DMS153 (cell line): ENCODE measurements at regions not wholly inside any gene's neighbourhood (a gene's known extent, or its start where the extent isn't known, plus 50 kb on each side); places are given as distances from the start of the nearest gene placed in this dataset.

Experiments used
- DNase-seq: peaks from one replicate; lab custom pipeline; 2025; lab: John Stamatoyannopoulos, UW

DNA sequence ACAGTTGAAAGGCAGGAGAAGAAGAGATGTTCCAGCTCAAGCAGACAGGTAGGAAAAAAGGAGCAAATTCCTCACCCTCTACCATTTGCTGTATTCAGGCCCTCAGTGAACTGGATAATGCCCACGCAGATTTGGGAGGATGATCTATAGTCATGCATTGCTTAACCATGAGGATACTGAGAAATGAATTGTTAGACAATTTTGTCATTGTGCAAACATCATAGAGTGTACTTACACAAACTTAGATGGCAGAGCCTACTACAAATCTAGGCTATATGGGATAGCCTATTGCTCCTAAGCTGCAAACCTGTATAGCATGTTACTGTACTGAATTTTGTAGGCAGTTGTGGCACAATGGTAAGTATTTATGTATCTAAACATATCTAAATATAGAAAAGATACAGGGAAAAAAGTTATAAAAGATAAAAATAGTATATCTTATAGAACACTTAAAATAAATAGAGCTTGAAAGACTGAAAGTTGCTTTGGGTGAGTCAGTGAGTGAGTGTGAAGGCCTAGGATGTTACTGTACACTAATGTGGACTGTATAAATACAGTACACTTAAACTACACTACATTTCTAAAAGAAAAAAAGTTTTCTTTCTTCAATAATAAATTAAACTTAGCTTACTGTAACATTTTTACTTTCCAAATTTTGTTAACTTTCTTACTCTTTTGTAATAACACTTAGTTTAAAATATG lies 672.3 kb downstream of the UTRN start:
- DNase-seq, result no peak

DNA sequence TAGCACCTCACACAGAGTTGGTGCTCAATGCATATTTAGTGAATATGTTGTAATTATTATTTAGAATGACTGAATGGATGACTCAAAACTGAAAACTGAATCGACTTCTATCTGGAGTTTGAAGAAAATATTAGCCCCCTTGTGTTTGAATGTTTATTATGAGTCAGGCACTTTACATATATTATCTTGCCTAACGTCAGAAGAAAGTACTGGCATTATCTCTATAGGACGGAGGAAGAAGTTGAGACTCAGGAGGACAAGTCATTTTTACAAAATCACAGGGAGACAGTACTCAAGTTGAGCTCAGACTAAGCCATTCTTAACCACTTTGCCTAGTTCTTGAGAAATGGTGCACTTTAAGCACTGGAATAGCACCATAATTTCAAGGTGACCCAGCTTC lies 684.0 kb downstream of the UTRN start:
- DNase-seq, result no peak

DNA sequence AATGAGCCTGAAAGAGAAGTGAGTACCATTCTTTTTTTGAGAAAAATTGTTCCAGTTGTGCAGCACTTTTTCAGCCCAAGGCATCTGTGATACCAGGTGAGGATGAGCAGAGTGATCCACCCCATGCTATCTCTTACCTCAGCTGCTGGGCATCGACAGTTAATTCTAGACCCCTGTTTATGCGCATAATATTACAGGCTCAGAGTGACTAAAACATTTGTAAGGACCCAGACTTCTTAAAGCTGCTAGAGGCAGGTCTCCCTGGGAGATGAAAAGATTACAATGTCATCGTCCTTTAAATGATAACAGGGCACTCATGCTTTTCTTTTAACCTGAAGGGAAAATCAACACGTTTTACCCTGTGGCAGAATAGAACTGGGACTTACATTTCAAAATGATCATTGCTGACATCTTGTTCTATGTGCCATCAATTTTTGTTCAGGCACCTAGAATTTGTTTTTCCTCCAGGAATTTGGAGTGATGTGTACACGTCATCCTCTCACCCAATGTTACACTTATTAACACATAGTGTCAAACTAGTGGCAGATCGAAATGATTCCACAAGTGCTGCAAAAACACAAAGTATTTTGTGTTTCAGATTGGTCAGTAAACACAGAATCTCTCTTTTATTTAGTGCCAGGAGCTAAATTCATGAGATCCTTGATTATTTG lies 684.6 kb downstream of the UTRN start:
- no peak for DNase-seq

DNA sequence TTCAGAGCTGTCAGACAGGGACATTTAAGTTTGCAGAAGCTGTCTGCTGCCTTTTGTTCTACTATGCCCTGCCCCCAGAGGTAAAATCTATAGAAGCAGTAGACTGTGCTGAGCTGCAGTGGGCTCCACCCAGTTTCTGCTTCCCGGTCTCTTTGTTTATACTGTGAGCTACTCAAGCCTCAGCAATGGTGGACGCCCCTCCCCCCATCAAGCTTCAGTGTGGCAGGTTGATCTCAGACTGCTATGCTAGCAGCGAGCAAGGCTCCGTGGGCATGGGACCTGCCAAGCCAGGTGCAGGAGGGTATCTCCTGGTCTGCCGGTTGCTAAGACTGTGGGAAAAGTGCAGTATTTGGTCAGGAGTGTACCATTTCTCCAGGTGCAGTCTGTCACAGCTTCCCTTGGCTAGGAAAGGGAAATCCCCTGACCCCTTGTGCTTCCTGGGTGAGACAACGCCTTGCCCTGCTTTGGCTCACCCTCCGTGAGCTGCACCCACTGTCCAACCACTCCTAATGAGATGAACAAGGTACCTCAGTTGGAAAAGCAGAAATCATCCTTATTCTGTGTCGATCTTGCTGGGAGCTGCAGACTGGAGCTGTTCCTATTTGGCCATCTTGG lies 692.2 kb downstream of the UTRN start:
- DNase-seq, result peak; percentile 82

DNA sequence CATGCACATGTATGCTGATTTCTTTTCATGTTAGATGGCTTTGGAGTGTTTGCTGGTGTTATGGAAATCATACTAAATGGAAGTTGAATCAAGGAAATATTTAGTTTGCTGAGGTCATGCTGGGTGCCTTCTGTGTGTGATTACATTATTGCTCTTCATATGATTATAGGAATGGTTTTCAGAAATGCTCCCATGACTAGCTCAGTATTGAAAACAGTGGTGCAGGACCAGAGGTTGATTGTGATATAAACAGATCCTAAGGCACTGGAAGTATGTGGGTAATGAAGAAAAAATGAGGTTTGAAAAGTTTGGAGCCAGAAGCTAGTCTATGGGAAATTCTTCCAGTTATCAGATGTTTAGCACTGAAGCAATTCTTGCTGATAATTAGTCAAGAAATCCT lies 693.1 kb downstream of the UTRN start:
- DNase-seq, result no peak

DNA sequence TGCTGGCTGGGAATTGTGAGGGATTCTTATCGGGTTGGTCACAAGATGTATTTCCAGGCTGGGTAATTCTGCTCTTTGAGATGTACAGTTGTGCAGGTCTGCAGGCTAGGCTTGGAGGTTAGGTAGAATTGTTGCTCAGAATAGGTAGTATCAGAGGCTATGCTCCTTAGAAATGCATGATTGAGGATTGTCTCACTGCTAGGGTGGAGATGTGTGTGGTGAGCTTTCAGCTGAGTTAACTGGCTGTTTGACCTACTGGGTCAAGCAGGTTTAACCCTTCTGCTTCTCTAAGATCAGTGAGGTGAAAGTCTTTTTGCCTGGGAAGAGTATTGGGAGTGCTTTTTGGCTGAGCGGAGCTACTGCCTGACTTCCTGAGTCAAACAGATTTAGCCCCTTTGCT lies 701.1 kb downstream of the UTRN start:
- no peak for DNase-seq

DNA sequence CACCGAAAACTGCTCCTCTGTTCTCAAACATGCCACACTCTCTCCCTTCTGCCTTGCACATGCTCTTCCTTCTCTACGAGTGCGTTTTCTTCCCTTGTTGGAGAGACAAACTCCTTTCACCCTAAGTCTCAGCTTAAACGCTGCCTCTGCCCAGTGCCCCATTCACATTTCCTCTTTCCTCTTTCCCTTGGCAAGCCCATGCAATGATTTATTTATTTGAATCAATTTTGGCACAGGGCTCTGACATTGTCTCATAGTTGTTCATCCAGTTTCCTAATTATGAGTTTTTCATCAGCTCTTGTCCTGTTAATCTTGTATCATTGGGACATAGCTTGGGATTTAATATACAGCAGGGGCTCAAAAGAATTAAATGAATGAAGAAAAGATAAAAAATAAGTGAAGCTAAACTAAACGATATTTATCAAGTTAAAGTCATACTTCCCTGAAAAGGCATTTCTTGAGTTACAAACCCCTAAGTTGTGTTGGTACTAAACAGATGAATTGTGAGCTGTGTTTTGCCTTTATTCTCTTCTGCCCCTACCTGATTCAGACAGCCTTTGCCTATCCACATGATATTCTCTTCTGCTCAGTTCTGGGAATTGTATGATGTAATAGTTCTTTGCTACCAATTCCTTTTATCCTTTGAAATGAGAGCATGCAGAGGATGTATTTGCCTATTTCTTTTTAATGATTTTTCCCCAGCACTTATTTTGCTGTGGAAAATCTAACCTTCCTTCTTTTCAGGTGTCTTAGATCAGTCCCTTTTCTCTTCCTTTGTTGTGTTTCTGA lies 704.4 kb downstream of the UTRN start:
- no peak for DNase-seq

DNA sequence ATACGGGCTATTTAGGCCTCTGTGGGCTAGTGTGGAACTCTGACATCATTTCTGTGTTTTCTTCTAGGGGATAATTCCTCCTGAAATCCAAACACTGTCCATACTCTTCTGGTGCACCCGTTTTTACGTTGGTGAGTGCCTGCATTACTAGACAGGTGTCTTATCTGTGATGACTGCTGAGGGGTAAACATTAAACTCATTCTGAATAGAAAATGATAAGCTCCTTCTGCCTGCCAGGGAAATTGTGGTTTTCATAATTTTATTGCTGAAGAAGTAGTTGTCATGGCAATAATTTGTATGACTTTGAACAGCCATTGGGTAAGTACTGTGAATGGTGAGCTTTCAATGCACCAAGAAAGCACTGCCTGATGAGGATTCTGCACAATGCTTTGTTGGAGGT lies 705.6 kb downstream of the UTRN start:
- DNase-seq, result peak; percentile 7

DNA sequence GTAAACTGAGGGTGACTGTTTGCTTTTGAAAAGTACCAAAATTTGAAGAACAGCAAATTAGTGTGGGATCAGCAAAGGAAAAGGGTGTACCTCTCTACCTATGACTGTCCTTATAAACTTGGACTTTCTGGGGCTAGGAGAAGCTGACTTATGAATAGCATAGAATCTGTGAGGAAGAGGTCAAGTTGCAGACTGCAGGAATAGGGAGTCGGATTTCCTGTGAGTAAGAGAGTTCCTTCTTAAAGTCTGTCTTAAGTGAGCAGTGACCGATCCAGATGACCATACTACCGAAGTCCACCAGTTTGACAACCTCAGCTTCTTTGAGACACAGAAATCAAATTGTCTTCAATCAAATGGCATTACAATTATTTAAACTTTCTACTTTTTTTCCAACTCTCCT lies 708.7 kb downstream of the UTRN start:
- DNase-seq, result no peak

DNA sequence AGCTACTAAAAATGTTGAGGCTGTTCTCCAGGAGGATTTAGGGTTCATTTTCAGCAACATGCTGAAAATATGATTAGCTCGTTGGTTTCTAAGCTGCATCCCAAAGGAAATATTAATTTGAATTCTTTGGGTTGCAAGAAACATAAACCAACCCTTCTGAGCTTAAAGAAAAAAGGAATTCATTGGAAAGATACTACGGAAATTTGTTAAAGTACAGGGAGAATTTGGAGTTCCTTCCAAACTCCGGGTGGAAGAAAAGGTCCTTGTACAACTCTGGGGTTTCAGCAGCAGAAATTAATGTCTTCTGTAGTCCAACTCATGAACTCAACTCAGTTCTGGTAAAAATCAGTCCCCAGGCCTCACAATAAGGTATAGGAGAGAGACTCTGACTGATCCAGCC lies 712.9 kb downstream of the UTRN start:
- no peak for DNase-seq

DNA sequence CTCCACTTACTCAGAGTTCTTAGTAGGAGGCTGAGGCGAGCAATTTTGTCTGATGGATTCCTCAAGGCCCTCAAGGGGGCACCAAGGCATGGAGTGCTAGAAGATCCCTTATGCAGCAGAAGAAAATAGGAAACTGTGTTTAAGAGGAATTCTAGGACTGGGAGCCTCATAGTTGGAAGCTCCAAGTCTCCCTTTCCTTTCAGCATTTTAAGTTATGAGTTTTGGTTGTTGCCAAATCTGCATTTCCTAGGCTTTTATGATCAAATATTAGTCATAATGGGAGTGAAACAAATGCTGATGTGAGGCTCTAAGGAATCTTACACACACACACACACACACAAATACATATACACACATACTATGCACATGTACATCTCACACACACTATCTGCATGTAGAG lies 714.0 kb downstream of the UTRN start:
- DNase-seq, result no peak

DNA sequence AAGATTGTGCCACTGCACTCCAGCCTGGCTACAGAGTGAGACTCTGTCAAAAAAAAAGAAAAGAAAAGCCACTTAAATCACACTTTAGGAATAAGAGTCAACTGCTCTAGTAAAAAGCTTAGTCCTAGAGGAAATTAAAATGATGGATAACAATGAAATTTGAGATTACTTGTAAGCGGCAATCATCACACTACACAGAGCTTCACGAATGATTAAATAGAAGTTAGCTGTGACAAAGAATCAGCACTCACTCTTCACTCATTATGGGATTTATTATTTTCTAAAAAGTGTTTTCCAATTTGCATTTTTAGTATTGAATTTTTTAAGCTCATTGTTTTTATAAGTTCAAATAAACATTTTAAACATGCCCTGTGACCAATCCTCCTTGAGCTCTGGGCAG lies 718.0 kb downstream of the UTRN start:
- no peak for DNase-seq

DNA sequence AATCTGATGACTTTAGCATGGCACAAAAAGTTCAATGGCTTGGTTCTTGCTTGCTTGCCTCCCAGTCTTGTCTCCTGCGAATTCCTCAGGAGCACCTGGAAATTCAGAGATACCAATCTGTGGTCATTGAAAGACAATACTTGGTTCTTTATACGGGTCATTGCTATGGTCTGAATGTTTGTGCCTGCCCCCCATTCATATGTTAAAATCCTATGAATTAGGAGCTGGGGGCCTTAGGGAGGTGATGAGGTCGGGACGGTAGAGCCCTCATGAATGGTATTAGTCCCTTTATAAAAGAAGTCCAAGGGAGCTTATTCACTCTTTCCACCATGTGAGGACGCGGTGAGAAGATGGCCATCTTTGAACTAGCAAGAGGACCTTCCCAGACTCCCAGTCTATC lies 721.8 kb downstream of the UTRN start:
- no peak for DNase-seq

DNA sequence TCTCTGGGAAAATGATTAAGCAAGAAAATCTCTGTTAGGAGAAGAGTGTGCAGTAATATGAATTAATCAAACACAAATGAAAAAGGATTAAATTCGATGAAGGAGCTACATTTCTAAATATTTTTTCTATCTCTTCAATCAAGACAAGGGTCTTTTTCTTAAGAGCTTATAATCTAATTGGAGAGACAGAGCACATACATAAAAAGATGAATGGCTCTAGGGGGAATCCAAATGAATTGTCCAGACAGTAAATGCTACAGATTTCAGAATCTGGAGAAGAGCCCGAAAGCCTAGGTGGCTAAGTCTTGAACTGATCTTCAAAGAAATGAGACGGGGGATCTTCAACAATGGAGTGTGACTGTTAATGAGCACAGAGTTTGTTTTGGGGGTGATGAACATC lies 723.6 kb downstream of the UTRN start:
- no peak for DNase-seq

DNA sequence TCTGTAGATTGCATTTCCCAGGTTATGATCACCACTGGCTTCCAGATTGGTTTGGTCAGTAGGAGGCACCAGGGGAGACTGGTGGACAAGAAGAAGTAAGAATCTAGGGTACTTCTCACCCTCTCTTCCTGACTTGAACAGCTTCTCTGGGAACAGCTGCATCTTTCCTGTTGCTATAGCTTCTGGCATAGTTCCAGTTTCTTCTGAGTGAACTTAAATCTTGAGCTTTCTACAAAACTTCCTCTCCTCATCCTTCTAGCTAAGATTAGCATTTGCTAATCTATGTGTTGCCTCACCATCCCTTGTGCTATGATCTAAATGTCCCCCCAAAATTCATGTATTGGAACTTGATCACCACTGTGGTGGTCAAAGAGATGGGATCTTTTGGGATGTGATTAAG lies 724.6 kb downstream of the UTRN start:
- no peak for DNase-seq

DNA sequence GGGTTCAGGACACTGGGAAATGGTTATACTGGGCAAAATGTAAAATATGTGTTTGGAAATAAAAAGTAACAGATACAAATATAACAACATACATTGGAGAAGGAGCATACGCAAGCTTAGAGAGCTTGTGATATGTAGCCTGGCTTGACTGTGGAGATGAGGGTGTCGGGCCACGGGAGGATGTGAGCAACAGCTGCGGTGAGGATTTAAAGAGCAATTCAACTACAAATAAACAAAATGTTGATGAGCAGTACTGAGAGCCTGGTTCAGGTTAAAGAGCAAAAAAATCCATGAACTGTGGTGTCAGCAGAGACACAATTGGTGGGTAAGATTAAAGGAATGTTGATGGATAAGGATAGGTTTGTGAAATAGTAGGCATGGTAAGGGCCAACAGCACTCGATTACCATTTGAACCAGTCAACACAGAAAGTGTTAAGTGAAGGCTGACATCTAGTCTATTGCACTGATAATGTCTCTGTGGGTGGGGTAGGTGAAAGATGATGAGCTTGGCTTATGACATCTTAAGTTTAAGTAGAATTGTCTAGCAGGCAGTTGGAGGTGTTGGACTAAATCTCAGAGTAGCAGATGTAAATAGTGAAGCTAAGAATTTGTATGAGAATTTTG lies 723.2 kb downstream of the EPM2A start:
- no peak for DNase-seq

DNA sequence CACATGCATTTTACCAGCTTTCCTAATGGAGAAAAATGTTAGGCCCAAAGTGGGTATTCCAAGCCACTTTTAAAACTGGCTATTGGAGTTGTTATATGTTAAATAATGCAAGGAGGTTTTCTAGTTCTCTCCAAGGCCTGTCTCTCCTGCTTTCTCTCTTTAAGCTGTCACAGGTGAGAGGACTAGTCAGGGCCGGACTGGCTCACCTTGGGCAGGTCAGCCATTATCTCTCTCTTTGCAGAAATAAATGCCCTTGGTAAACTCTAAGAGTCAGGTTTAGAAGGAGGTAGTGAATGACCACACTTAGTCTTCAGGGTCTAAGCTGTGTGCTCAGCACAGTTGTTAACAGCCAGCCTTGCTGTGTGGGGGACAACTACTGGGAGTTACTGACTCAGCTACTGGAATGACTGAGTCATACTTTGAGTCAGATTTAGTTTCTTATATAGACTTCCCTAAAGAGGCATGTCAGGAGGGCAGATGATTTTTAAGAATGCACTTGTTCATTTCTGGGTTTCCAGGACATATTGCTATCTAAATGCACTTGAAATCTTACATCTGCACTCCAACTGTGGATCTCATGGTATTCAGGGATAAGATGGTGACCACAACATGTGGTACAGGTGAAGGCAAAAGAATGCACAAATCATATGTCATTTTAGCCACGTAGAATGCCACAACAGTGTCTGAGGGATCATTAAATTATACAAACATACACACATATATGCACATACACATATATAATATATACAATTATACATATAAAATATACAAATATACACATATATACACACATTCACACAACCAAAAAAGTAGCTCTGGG lies 719.4 kb downstream of the EPM2A start:
- DNase-seq, result no peak

DNA sequence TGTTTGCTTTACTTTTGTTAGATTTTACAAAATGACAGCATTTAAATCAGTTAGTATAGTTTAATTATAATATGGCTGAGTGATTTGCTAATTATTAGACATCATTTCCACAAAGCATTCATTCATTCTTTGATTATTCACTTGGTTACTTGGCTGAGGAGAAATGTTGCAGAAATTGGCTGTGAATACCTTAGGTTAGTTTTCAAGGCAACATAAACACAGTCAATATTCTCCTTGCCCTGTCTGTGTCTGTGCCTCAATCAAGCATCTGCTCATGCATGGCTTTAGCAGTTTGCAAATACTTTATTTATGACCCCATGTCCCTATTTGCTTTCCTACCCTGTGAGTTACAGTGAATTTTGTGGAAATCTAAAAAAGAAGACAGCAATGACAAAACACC lies 718.3 kb downstream of the EPM2A start:
- no peak for DNase-seq

DNA sequence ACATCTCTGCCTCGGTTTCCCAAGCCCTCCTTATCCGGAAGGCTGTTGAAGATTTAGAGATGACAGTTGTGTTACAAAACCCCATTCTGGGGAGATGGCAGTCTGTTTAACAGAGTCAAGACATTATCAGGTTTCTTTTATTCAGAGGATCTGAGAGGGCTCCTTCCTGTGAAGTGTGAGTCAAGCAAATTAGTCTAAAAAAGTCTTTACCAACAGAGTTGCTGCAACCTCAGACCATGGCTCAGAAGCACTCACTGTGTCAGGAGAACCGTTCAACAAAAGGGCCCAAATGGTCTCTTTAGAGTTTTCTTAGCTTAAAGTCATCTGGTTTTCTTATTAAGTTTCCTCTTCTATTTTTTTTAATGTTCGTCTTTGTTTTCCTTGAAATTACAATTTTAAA lies 717.8 kb downstream of the EPM2A start:
- DNase-seq, result no peak

DNA sequence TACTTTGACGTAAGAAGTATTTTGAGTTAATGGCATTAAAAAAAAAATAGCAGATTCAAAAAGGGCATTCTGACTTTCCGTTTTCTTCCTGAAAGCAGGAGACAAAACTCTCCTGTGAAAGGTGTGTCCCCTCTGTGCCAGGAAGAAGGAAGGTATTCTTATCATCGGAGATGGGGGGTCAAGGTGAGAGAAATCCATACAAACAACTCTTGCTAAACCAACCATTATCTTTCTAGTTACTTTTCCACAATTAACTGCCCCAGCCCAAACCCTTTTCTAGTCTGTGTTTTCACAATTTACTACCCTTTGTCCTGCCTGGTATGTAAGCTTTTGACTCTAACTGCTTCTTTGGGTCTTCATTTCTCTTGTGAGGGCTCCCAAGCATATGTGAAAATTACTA lies 717.3 kb downstream of the EPM2A start:
- no peak for DNase-seq

DNA sequence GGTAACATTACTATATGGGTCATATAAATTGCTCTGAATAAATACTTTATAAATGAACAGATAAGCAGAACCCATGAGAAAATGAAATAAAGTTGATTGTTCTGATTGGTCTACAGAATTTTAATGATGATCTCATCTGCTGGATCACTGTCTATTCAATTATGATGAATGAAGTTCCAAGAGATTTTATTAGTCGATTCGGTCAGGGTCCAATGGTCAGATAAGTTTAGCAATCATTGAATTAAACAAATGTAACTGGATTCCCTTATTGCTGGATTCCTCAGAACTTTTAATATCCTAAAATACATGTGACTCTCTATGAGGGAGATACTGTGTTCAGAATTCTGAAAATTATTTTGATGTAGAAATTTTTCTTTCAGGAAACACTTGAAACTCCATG lies 715.2 kb downstream of the EPM2A start:
- DNase-seq, result no peak

DNA sequence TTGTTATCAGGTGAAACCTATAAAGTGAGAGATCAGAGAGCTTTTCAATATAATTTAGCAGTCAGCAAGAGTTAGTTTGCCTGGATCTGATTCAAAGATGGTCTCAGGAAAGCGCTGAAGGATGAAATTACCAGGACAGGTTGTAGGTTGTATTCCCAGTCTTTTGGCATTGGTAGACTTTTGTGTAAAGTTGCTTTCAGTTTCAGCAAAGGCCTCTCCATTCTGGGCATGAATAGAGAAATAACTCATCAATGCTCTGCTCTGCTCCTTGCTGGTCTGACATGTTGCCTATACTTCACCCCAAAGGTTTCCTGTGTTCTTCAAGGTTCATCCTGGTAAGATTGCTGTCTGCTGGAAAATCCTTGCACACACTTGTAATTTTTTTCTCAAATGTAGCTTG lies 714.8 kb downstream of the EPM2A start:
- DNase-seq, result no peak
